Limb (tissue), 2 donors: ENCODE measurements at regions not wholly inside any gene's neighbourhood (a gene's known extent, or its start where the extent isn't known, plus 50 kb on each side); places are given as distances from the start of the nearest gene placed in this dataset.

Experiments used
- DNase-seq, 2 donors: peaks; one replicate each; pipeline ENCODE4 v3.0.0-alpha.2; 2016; ENCODE audit errors: extremely low spot score in 2 of 2

- DNase-seq = peak; percentile 61 to 87
Observed at GRCh38 chr16:73285436-73286201, 237.7 kb upstream of the ZFHX3 start.

- DNase-seq = no peak
Observed at GRCh38 chr16:73280388-73280787, 232.5 kb upstream of the ZFHX3 start.

GRCh38 chr16:73279451-73279850, 231.5 kb upstream of the ZFHX3 start:
- no peak for DNase-seq

GRCh38 chr16:73277071-73277470, 229.1 kb upstream of the ZFHX3 start:
- DNase-seq = peak in 1 of 2 donors; percentile 2

- DNase-seq = no peak
Observed at GRCh38 chr16:73275448-73275847, 227.5 kb upstream of the ZFHX3 start.

GRCh38 chr16:73275024-73275423, 227.1 kb upstream of the ZFHX3 start:
- peak in 1 of 2 donors; percentile 4 for DNase-seq

- no peak for DNase-seq
Observed at GRCh38 chr16:73274140-73274539, 226.2 kb upstream of the ZFHX3 start.

- DNase-seq = peak in 1 of 2 donors; percentile 63
Observed at GRCh38 chr16:73268366-73268993, 220.6 kb upstream of the ZFHX3 start.

DNA sequence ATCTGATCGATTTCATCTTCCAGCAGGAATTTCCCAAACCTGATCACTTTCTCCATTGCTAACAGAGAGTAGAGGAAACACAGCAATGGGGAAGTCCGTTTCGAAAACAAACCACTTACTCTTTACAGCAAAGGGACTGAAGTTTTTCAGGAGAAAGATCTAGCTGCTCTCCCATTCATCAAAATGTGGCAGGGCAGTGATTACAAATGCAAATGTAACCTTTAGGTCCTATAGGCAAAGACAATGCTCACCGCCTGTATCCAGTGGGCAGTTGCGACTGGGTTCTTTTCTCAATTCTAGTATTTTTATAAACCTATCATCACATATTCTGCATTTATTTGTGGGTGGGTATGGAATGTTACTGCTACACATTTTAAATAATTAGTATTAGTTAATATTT, 218.0 kb upstream of the ZFHX3 start:
- DNase-seq = no peak

DNA sequence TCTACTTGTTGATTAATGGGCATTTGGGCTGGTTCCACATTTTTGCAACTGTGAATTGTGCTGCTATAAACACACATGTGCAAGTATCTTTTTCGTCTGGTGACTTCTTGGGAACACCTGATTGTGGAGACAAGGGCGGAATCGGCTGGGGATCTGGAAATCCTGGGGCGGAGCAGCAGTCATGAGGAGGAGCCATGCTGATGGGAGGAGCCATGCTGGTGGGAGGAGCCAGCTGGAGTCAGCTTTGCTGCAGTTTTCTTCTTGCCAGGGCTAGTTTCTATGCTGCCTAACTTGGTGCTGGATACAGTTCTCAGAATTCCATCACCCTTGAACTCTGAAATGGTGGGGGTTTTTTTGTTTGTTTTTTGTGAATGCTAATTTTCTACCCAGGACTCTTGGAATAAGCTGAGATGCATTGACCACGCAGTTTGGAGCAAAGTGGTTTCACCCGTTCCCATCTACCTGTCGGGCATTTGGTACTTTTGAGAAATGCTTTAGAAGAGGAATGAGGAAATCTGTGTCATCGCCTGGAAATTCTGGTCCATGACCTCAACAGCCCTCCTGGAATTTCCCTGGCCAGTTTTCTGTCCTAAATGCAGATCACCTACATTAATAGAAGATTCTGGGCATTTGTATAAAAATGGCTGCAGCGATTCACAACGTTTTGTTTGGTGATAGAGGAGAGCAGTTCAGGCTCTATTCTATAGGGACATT, 217.4 kb upstream of the ZFHX3 start:
- DNase-seq = no peak

DNA sequence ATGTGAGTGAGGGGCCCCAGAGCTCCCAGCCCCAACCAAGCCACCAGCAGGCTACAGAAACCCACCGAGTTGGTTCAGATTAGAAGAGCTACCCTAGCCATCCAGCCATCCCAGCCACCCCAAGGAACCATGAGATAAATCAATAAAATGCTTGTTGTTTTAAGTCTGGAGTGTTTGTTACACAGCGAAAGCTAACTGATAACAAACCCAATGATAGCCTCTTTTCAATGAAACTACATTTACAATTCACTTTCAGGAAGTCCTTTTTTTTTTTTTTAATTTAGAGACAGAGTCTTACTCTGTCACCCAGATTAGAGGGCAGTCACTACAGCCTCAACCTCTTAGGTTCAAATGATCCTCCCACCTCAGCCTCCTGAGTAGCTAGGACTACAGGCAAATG, 215.0 kb upstream of the ZFHX3 start:
- DNase-seq = no peak

DNA sequence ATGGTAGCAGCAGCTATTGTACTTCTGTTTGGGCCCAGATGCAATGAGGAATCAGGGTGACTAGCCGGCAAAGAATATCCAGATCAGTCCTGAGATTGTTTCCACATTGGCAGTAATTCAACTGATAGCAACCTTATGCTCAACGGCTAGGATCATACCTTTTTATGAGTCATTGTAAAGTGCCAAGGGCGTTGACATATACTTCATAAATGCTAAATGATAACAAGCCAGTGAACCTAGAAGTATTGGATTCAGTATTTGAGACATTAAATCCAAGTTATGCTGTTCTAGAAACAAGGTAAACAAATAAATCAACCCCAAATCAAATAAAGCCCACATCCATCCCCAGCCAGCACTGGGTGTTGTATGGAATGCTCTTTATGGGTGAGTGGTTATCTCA, 207.1 kb upstream of the ZFHX3 start:
- DNase-seq = no peak

DNA sequence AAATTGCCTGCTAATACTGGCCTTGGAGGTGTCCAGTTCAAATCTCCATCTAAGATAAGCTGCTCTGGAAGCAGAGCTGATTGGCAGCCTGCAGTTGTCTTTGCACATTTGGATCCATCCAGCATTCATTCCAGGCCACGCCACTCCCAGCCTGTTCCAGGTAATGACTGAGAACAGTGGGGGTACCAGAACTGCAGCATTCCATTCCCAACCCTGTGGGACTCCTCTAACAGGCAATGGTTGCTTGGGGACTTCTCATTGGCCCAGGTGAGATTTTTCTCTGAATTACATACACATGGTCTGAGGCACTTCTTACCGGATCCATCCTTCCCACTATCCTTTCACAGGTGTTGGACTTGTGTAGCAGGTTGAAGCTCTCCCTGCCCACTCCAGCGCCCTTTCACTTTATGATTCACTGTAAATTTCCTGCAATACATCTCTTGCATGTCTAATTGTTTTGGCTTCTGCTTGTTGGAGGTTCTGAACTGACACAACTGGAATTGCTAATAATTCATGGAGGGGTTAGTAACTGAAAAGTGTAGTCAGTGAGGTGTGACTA, 206.1 kb upstream of the ZFHX3 start:
- peak in 1 of 2 donors; percentile 12 for DNase-seq

GRCh38 chr16:73252446-73252845, 204.5 kb upstream of the ZFHX3 start:
- no peak for DNase-seq

- DNase-seq = no peak
Observed at GRCh38 chr16:73251608-73252007, 203.7 kb upstream of the ZFHX3 start.

DNA sequence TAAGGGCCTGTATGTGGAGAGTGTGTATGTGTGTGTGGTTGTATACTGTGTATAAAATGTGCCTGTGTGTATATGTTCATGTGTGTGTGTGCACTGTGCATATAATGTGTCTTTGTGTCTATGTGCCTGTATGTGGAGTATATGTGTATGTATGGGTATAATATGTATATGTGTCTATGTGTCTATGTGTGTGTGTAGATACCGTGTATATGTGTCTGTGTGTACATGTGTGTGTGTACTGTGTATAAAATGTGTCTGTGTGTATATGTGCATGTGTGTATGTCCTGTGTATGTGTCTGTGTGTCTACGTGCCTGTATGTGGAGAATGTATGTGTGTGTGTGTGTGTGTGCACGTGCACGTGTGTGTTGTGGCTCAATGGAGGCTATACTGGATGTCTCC, 200.4 kb upstream of the ZFHX3 start:
- DNase-seq = no peak

- DNase-seq = no peak
Observed at GRCh38 chr16:73240920-73241319, 193.0 kb upstream of the ZFHX3 start.

GRCh38 chr16:73237601-73238000, 189.7 kb upstream of the ZFHX3 start:
- DNase-seq = no peak

DNA sequence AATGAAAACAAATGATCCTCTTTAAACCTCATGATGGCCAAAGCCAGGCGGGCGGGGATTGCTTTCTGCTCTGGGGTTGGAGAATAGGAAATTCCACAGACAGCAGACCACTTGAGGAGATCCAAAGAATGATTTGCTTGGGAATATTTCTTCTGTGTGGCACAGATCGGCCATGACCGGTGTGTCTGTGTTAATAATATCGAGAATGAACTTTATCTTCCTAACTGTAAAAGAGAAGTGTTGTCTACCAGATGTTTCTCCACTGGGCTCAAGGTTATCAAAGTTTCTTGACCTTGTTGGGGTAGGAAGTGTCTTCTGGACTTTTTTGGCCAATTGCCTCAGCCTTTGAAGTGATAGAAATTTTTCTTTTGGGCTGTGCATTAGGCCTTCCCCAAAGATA, 186.6 kb upstream of the ZFHX3 start:
- DNase-seq = no peak

DNA sequence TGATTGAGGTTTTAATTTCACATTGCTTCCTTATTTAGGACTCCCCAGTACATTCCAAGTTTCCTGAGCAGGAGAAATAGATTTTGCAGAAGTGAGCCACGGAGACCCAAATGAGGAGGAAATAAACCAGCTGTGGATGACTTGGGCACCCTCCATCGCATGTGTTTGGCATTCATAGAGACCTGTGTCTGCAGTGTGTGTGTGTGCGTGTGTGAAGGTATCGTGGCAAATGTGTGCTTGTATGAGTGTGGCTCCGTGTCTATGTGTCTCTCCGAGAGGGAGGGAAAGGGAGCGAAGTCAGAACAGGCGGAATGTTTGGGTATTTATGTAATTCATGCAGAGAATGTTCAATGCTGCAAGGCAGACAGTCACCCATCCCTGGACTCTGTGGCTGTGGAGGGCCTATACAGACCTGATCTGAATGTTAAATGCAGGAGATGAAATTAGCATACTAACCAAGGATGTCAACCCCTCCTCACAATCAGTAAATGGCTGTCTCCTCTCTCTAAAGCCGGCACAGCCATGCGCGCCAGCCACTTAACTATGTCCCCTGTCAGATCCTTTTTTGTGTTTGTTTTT, 186.0 kb upstream of the ZFHX3 start:
- peak in 1 of 2 donors; percentile 41 for DNase-seq

DNA sequence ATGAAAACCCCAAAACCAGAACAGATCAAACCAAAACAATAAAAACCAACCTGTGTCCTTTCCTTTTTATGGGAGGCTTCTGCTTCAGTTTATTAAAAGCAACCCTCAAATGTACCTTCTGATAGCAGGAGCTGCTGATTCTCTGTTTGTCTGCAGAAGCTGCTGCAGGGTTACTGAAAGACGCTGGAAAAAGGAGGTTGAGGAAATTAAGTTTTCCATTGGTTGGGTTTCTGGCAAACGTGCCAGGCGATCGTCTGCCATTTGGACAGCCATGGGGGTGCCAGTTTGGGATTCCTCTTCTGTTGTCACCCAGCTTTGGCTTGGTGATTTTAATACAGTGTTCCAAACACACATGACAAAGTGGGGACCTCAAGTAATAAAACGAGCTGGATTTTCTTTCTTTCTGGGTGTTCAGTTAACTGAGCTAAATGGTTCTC, 185.4 kb upstream of the ZFHX3 start:
- no peak for DNase-seq
